ENCODE measurements at regions not wholly inside any gene's neighbourhood (a gene's known extent, or its start where the extent isn't known, plus 50 kb on each side); places are given as distances from the start of the nearest gene placed in this dataset.

DNA sequence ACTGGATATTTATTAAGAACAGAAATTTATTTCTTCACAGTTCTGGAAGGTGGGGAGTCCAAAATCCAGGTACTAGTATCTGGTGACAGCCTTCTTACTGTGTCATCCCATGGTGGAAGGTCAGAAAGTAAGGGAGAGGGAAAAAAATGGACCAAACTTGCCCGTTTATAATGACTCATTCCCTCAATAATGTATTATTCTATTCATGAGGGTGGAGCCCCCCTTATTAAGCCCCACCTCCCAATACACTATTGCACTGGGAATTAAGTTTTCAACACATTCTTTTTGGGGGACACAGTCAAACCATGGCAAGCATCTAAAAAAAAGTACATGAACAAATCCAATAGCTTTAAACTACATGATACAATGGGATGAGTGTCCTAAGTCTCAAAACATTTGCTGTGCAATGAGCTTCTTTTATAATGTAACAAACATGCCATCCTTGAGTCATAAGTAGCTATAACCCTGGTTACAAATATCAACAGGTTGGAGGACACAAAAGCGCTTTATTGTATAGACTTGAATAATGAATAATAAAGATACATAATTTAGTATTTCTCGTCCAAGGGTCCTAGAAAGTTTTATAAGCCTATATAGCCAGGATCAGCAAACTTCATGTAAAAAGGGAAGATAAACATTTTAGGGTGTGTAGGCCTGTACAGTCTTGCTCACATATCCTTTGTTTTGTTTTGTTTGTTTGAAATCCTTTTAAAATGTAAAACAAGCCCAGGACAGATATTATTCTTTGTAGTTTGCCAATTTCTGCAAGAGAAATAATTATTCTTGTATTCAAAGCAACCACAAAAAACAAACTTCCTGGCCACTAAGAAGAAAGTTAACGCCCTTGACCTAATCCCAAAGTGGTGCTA, 160.6 kb upstream of the RAP2B start:
- DNase-seq (ENCODE audit: extremely low spot score), result no peak
- CTCF ChIA-PET, result no interaction called here
- POLR2A ChIA-PET, result no interaction called here

GRCh38 chr3:153003441-153003840, 158.6 kb upstream of the RAP2B start:
- CTCF ChIA-PET, result no interaction called here
- POLR2A ChIA-PET, result interaction anchor here (0.5 kb wide), 1 partner anchor 16 kb away, joined by 4 read pairs; no protein-coding TSS in a partner anchor
- DNase-seq (ENCODE audit: extremely low spot score), result no peak
- TF ChIP-seq ARNT (IDR thresholded peaks at IDR 0.05) (no peak), PKNOX1 (IDR thresholded peaks at IDR 0.05) (no peak), BHLHE40 (IDR thresholded peaks at IDR 0.05; ENCODE audit: borderline replicate concordance) (no peak), FOXM1 (IDR thresholded peaks at IDR 0.05; ENCODE audit: borderline replicate concordance) (no peak), FOXA1 (IDR thresholded peaks at IDR 0.05) (no peak), NFRKB (IDR thresholded peaks at IDR 0.05) (no peak), ELF4 (IDR thresholded peaks at IDR 0.05) (no peak), HDGF (IDR thresholded peaks at IDR 0.05; ENCODE audit: borderline replicate concordance) (no peak), CTBP1 (IDR thresholded peaks at IDR 0.05; ENCODE audit: borderline replicate concordance) (no peak), FOXK2 (IDR thresholded peaks at IDR 0.05) (no peak), L3MBTL2 (conservative IDR thresholded peaks at IDR 0.05) (no peak), TARDBP (IDR thresholded peaks at IDR 0.05) (no peak), ZNF384 (IDR thresholded peaks at IDR 0.05) (no peak), LEF1 (IDR thresholded peaks at IDR 0.05; ENCODE audit: borderline replicate concordance) (no peak), SUZ12 (IDR thresholded peaks at IDR 0.05) (no peak)

More for the DNA sequence above, 160.6 kb upstream of the RAP2B start:
- no peak for TF ChIP-seq NFRKB (IDR thresholded peaks at IDR 0.05)
- no peak for TF ChIP-seq HDGF (IDR thresholded peaks at IDR 0.05; ENCODE audit: borderline replicate concordance)

DNA sequence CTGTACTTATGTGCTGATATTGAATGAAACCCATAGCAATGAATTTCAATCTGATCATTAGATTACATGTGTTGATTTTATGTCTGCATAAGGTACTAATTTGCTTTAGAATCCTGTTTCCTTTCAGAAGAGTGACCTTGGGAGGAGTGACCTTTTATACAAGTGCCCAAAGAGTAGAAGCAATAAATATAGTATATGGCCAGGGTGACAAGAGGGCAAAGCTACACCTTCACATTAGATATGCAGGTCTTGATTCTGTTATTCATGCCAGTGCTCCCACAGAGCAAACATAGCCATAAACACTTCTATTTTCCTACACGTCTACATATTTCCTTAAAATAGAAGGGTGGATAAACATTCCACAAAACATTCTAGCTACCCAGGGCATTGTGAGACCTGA, 158.2 kb upstream of the RAP2B start:
- ChIA-PET POLR2A (no interaction called here), CTCF (no interaction called here)
- DNase-seq (ENCODE audit: extremely low spot score), result no peak
- no peak for TF ChIP-seq HDGF (IDR thresholded peaks at IDR 0.05; ENCODE audit: borderline replicate concordance)
- no peak for TF ChIP-seq NFRKB (IDR thresholded peaks at IDR 0.05)
- no peak for TF ChIP-seq ZNF384 (IDR thresholded peaks at IDR 0.05)
- TF ChIP-seq FOXM1 (IDR thresholded peaks at IDR 0.05; ENCODE audit: borderline replicate concordance), result no peak
- TF ChIP-seq BHLHE40 (IDR thresholded peaks at IDR 0.05; ENCODE audit: borderline replicate concordance), result no peak
- no peak for TF ChIP-seq SUZ12 (IDR thresholded peaks at IDR 0.05)
- TF ChIP-seq FOXK2 (IDR thresholded peaks at IDR 0.05), result no peak
- no peak for TF ChIP-seq CTBP1 (IDR thresholded peaks at IDR 0.05; ENCODE audit: borderline replicate concordance)
- no peak for TF ChIP-seq FOXA1 (IDR thresholded peaks at IDR 0.05)
- no peak for TF ChIP-seq L3MBTL2 (conservative IDR thresholded peaks at IDR 0.05)
- TF ChIP-seq ARNT (IDR thresholded peaks at IDR 0.05), result no peak
- no peak for TF ChIP-seq PKNOX1 (IDR thresholded peaks at IDR 0.05)
- no peak for TF ChIP-seq LEF1 (IDR thresholded peaks at IDR 0.05; ENCODE audit: borderline replicate concordance)

DNA sequence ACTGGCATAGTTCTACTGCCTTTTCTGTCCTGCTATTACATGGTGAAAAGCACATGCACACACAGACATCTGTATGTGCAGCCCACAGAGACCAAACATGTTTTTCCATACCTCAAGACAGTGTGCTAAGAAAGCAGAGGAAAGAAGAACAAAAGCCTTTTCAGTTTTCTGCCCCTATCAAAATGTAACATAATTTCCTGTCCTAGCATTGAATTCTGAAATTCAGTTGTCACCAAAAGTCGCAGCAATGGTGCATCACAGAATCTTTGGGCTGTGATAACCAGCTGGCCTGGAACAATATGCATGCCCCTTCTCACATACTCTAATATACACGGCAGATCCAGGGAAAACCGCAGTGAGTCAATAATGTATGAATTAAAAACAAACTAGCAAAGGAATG, 153.8 kb upstream of the RAP2B start:
- DNase-seq (ENCODE audit: extremely low spot score), result no peak
- TF ChIP-seq TARDBP (IDR thresholded peaks at IDR 0.05) (no peak), FOXM1 (IDR thresholded peaks at IDR 0.05; ENCODE audit: borderline replicate concordance) (no peak), ARNT (IDR thresholded peaks at IDR 0.05) (no peak), ELF4 (IDR thresholded peaks at IDR 0.05) (no peak), HDGF (IDR thresholded peaks at IDR 0.05; ENCODE audit: borderline replicate concordance) (no peak), LEF1 (IDR thresholded peaks at IDR 0.05; ENCODE audit: borderline replicate concordance) (no peak), CTBP1 (IDR thresholded peaks at IDR 0.05; ENCODE audit: borderline replicate concordance) (no peak), ZNF384 (IDR thresholded peaks at IDR 0.05) (no peak), PKNOX1 (IDR thresholded peaks at IDR 0.05) (no peak), FOXA1 (IDR thresholded peaks at IDR 0.05) (no peak), FOXK2 (IDR thresholded peaks at IDR 0.05) (no peak), SUZ12 (IDR thresholded peaks at IDR 0.05) (no peak), SP1 (IDR thresholded peaks at IDR 0.05) (no peak), BHLHE40 (IDR thresholded peaks at IDR 0.05; ENCODE audit: borderline replicate concordance) (no peak), L3MBTL2 (conservative IDR thresholded peaks at IDR 0.05) (no peak)
- CTCF ChIA-PET, result no interaction called here
- POLR2A ChIA-PET, result no interaction called here

- no peak for DNase-seq (ENCODE audit: extremely low spot score)
- CTCF ChIA-PET, result no interaction called here
- POLR2A ChIA-PET, result no interaction called here
- TF ChIP-seq TARDBP (IDR thresholded peaks at IDR 0.05) (no peak), SUZ12 (IDR thresholded peaks at IDR 0.05) (no peak), LEF1 (IDR thresholded peaks at IDR 0.05; ENCODE audit: borderline replicate concordance) (no peak), SP1 (IDR thresholded peaks at IDR 0.05) (no peak), ELF4 (IDR thresholded peaks at IDR 0.05) (no peak), HDGF (IDR thresholded peaks at IDR 0.05; ENCODE audit: borderline replicate concordance) (no peak), PKNOX1 (IDR thresholded peaks at IDR 0.05) (no peak), L3MBTL2 (conservative IDR thresholded peaks at IDR 0.05) (no peak), CTBP1 (IDR thresholded peaks at IDR 0.05; ENCODE audit: borderline replicate concordance) (no peak)
These were observed 138.1 kb upstream of the RAP2B start for GRCh38 chr3:153023896-153024295.
